Naive thymus-derived CD4-positive, alpha-beta T cell (primary cell): ENCODE measurements at regions not wholly inside any gene's neighbourhood (a gene's known extent, or its start where the extent isn't known, plus 50 kb on each side); places are given as distances from the start of the nearest gene placed in this dataset.
A peak's percentile ranks its signal among the peaks of the same experiment; 100 is the strongest.

Experiments
- ATAC-seq: fragments of 150-1000 bp; cut with Tn5 transposase; 2 replicates; pipeline ENCODE4 v1.10.0; 2021; ENCODE audit warnings: mild to moderate bottlenecking, moderate library complexity
- CTCF ChIA-PET: fragments of 350-600 bp; sonication (Branson Sonifier 250); formaldehyde crosslinking; loops from one replicate; lab custom pipeline; 2021; ENCODE audit warnings: antibody characterized with exemption; lab: Charles Lee
- POLR2A ChIA-PET: fragments of 350-600 bp; sonication (Branson Sonifier 250); formaldehyde crosslinking; loops from one replicate; lab custom pipeline; 2021; ENCODE audit warnings: antibody characterized with exemption, inconsistent platforms; lab: Charles Lee
- DNase-seq, 9 donors: peaks; one replicate each; pipeline versions ENCODE4 v3.0.0 to v3.0.0-alpha.2; 2020 to 2022; ENCODE audit warnings: mixed read lengths in 1 of 9
- H3K27ac ChIP-seq: one replicate; pipeline ENCODE4 v1.7.0; 2013; ENCODE audit warnings: mild to moderate bottlenecking, low read depth, low read length, moderate library complexity
- H3K27me3 ChIP-seq, 2 donors: one replicate each; pipeline ENCODE4 v1.7.0; 2013; ENCODE audit warnings: low read length in 2 of 2, mild to moderate bottlenecking in 2 of 2, moderate library complexity in 2 of 2; ENCODE audit not compliant: control insufficient read depth in 2 of 2, insufficient read depth in 2 of 2
- H3K36me3 ChIP-seq, 3 experiments: 1 replicate in 2 of 3; 2 replicates in 1 of 3; pipeline ENCODE4 v1.7.0; 2013; ENCODE audit warnings: low read length in 3 of 3, mild to moderate bottlenecking in 3 of 3, moderate library complexity in 1 of 3; ENCODE audit not compliant: insufficient read depth in 3 of 3, control insufficient read depth in 2 of 3
- H3K4me1 ChIP-seq, 2 donors: one replicate each; pipeline ENCODE4 v1.7.0; 2013; ENCODE audit warnings: low read length in 2 of 2, mild to moderate bottlenecking in 2 of 2, moderate library complexity in 1 of 2; ENCODE audit not compliant: control insufficient read depth in 2 of 2, insufficient read depth in 2 of 2
- H3K4me3 ChIP-seq: 2 replicates; pipeline ENCODE4 v1.7.0; 2013; ENCODE audit warnings: mild to moderate bottlenecking, low read length
- H3K9me3 ChIP-seq, 3 experiments: 1 replicate in 2 of 3; 2 replicates in 1 of 3; pipeline ENCODE4 v1.7.0; 2013; ENCODE audit warnings: low read length in 3 of 3; ENCODE audit not compliant: control insufficient read depth in 2 of 3
- H3K27ac Mint-ChIP-seq, 9 donors: one replicate each; pipeline ENCODE4 v1.8.0; 2020 to 2022; ENCODE audit warnings: mixed read lengths in 9 of 9, mild to moderate bottlenecking in 8 of 9, moderate library complexity in 5 of 9, inconsistent platforms in 2 of 9
- H3K27me3 Mint-ChIP-seq, 5 donors: one replicate each; pipeline ENCODE4 v1.8.0; 2021 to 2022; ENCODE audit warnings: mixed read lengths in 5 of 5, mild to moderate bottlenecking in 1 of 5
- H3K36me3 Mint-ChIP-seq, 5 donors: one replicate each; pipeline ENCODE4 v1.8.0; 2020 to 2022; ENCODE audit warnings: mixed read lengths in 5 of 5, mild to moderate bottlenecking in 3 of 5, inconsistent platforms in 1 of 5
- H3K4me1 Mint-ChIP-seq, 7 donors: one replicate each; pipeline ENCODE4 v1.8.0; 2020 to 2022; ENCODE audit warnings: mixed read lengths in 7 of 7, mild to moderate bottlenecking in 3 of 7, inconsistent platforms in 1 of 7
- H3K4me3 Mint-ChIP-seq, 10 donors: one replicate each; pipeline ENCODE4 v1.8.0; 2020 to 2022; ENCODE audit warnings: mild to moderate bottlenecking in 10 of 10, mixed read lengths in 10 of 10, moderate library complexity in 6 of 10, inconsistent platforms in 2 of 10
- H3K9me3 Mint-ChIP-seq, 11 donors: one replicate each; pipeline ENCODE4 v1.8.0; 2020 to 2022; ENCODE audit warnings: mixed read lengths in 11 of 11, mild to moderate bottlenecking in 4 of 11, inconsistent platforms in 1 of 11, moderate library complexity in 1 of 11
- intact Hi-C, 2 donors: fragments of 100-400 bp; cut with micrococcal nuclease; formaldehyde crosslinking; loops; one replicate each; pipeline ENCODE4 v1.15.1; 2023

GRCh38 chr2:100699131-100699530 is 120.8 kb upstream of the NPAS2 start:
- CTCF ChIA-PET: no interaction called here
- no peak overlapping the region for H3K4me3 Mint-ChIP-seq
- peaks cover 7 to 65% (median 28%) of the 10 kb centered on the region in 11 donors for H3K9me3 Mint-ChIP-seq
- H3K4me1 Mint-ChIP-seq: peaks cover 4 to 25% (median 20%) of the 10 kb centered on the region in 7 donors
- DNase-seq: no peak
- H3K27ac Mint-ChIP-seq: no peak overlapping the region
- no peak for ATAC-seq
- H3K9me3 ChIP-seq: peaks cover 0 to 9% (median 0%) of the 10 kb centered on the region in 3 experiments
- H3K36me3 Mint-ChIP-seq: peaks cover 0 to 8% (median 4%) of the 10 kb centered on the region in 5 donors
- peaks cover 3 to 6% of the 10 kb centered on the region in 2 donors for H3K4me1 ChIP-seq
- no peak overlapping the region for H3K27ac ChIP-seq
- POLR2A ChIA-PET: no interaction called here
- no peak overlapping the region for H3K4me3 ChIP-seq
- H3K27me3 Mint-ChIP-seq: peaks cover 0 to 5% (median 0%) of the 10 kb centered on the region in 5 donors
- H3K27me3 ChIP-seq: no peaks in the 10 kb centered on the region
- no peaks in the 10 kb centered on the region for H3K36me3 ChIP-seq
- intact Hi-C loops: no loop called here

GRCh38 chr2:100702438-100703109 is 117.4 kb upstream of the NPAS2 start:
- no peaks in the 10 kb centered on the region for H3K9me3 ChIP-seq
- H3K36me3 ChIP-seq: no peaks in the 10 kb centered on the region
- peaks cover 10 to 58% (median 49%) of the 10 kb centered on the region in 7 donors for H3K4me1 Mint-ChIP-seq
- H3K27me3 ChIP-seq: no peaks in the 10 kb centered on the region
- no peak for ATAC-seq
- peak overlapping the region in 2 of 9 donors; percentile 7 to 68 for H3K27ac Mint-ChIP-seq
- peaks cover 0 to 5% (median 0%) of the 10 kb centered on the region in 5 donors for H3K27me3 Mint-ChIP-seq
- no peak overlapping the region for H3K4me3 ChIP-seq
- ChIA-PET POLR2A (no interaction called here), CTCF (no interaction called here)
- peaks cover 2 to 36% (median 10%) of the 10 kb centered on the region in 11 donors for H3K9me3 Mint-ChIP-seq
- no peak for DNase-seq
- H3K27ac ChIP-seq: no peak overlapping the region
- peaks cover 0 to 5% (median 0%) of the 10 kb centered on the region in 5 donors for H3K36me3 Mint-ChIP-seq
- H3K4me1 ChIP-seq: peaks cover 3 to 20% of the 10 kb centered on the region in 2 donors
- no peak overlapping the region for H3K4me3 Mint-ChIP-seq
- intact Hi-C loops: no loop called here

GRCh38 chr2:100703213-100703612 is 116.7 kb upstream of the NPAS2 start:
- intact Hi-C loops: no loop called here
- peaks cover 0 to 5% (median 0%) of the 10 kb centered on the region in 5 donors for H3K36me3 Mint-ChIP-seq
- no peaks in the 10 kb centered on the region for H3K27me3 ChIP-seq
- peak overlapping the region in 7 of 9 donors; percentile 1 to 72 (median 57) for H3K27ac Mint-ChIP-seq
- H3K4me1 ChIP-seq: peaks cover 3 to 27% of the 10 kb centered on the region in 2 donors
- H3K36me3 ChIP-seq: no peaks in the 10 kb centered on the region
- H3K4me3 Mint-ChIP-seq: peak overlapping the region in 5 of 10 donors; percentile 15 to 52 (median 19)
- no peak overlapping the region for H3K4me3 ChIP-seq
- peaks cover 0 to 5% (median 0%) of the 10 kb centered on the region in 5 donors for H3K27me3 Mint-ChIP-seq
- DNase-seq: no peak
- no peak for ATAC-seq
- CTCF ChIA-PET: no interaction called here
- peaks cover 2 to 30% (median 7%) of the 10 kb centered on the region in 11 donors for H3K9me3 Mint-ChIP-seq
- H3K4me1 Mint-ChIP-seq: peaks cover 14 to 65% (median 55%) of the 10 kb centered on the region in 7 donors
- H3K27ac ChIP-seq: no peak overlapping the region
- H3K9me3 ChIP-seq: no peaks in the 10 kb centered on the region
- POLR2A ChIA-PET: no interaction called here

GRCh38 chr2:100703739-100704138 is 116.2 kb upstream of the NPAS2 start:
- Mint-ChIP-seq H3K27ac (peak overlapping the region in 8 of 9 donors; percentile 1 to 72 (median 48)), H3K9me3 (peaks cover 0 to 25% (median 4%) of the 10 kb centered on the region in 11 donors), H3K4me1 (peaks cover 14 to 70% (median 60%) of the 10 kb centered on the region in 7 donors), H3K4me3 (peak overlapping the region in 6 of 10 donors; percentile 13 to 52 (median 18)), H3K27me3 (peaks cover 0 to 5% (median 0%) of the 10 kb centered on the region in 5 donors), H3K36me3 (peaks cover 0 to 5% (median 0%) of the 10 kb centered on the region in 5 donors)
- H3K4me1 ChIP-seq: peaks cover 3 to 31% of the 10 kb centered on the region in 2 donors
- H3K4me3 ChIP-seq: no peak overlapping the region
- ATAC-seq (no peak), DNase-seq (peak in 1 of 9 donors; percentile 7)
- no peaks in the 10 kb centered on the region for H3K36me3 ChIP-seq
- POLR2A ChIA-PET: interaction anchor here (1.2 kb wide), 1 partner anchor 62 kb away, joined by 4 read pairs; no protein-coding TSS in a partner anchor
- CTCF ChIA-PET: interaction anchor here (0.7 kb wide), 1 partner anchor 94 kb away, joined by 3 read pairs; no protein-coding TSS in a partner anchor
- H3K27me3 ChIP-seq: no peaks in the 10 kb centered on the region
- H3K27ac ChIP-seq: no peak overlapping the region
- intact Hi-C loops: no loop called here
- no peaks in the 10 kb centered on the region for H3K9me3 ChIP-seq

GRCh38 chr2:100704156-100704555 is 115.8 kb upstream of the NPAS2 start:
- H3K4me3 ChIP-seq: no peak overlapping the region
- DNase-seq: no peak

GRCh38 chr2:100704711-100705110 is 115.2 kb upstream of the NPAS2 start:
- Histone ChIP-seq H3K4me1 (peaks cover 3 to 35% of the 10 kb centered on the region in 2 donors), H3K9me3 (no peaks in the 10 kb centered on the region), H3K27me3 (no peaks in the 10 kb centered on the region), H3K36me3 (no peaks in the 10 kb centered on the region), H3K4me3 (no peak overlapping the region), H3K27ac (no peak overlapping the region)
- Mint-ChIP-seq H3K4me3 (peak overlapping the region in 1 of 10 donors; percentile 12), H3K9me3 (peaks cover 0 to 15% (median 4%) of the 10 kb centered on the region in 11 donors), H3K27ac (peak overlapping the region in 3 of 9 donors; percentile 1 to 42 (median 32)), H3K4me1 (peaks cover 14 to 76% (median 65%) of the 10 kb centered on the region in 7 donors), H3K36me3 (peaks cover 0 to 5% (median 0%) of the 10 kb centered on the region in 5 donors), H3K27me3 (peaks cover 0 to 5% (median 0%) of the 10 kb centered on the region in 5 donors)
- CTCF ChIA-PET: interaction anchor here (1.0 kb wide), 1 partner anchor 74 kb away, joined by 3 read pairs; no protein-coding TSS in a partner anchor
- ATAC-seq (no peak), DNase-seq (no peak)
- POLR2A ChIA-PET: interaction anchor here (1.0 to 1.2 kb wide), 2 partner anchors 20 to 63 kb away, joined by 4 read pairs; no protein-coding TSS in a partner anchor
- intact Hi-C loops: no loop called here

More at GRCh38 chr2:100704156-100704555, 115.8 kb upstream of the NPAS2 start:
- Mint-ChIP-seq H3K36me3 (peaks cover 0 to 5% (median 0%) of the 10 kb centered on the region in 5 donors), H3K27me3 (peaks cover 0 to 5% (median 0%) of the 10 kb centered on the region in 5 donors), H3K4me1 (peaks cover 14 to 73% (median 61%) of the 10 kb centered on the region in 7 donors), H3K4me3 (peak overlapping the region in 1 of 10 donors; percentile 52), H3K27ac (peak overlapping the region in 5 of 9 donors; percentile 1 to 72 (median 66)), H3K9me3 (peaks cover 0 to 20% (median 4%) of the 10 kb centered on the region in 11 donors)
- Histone ChIP-seq H3K9me3 (no peaks in the 10 kb centered on the region), H3K27ac (no peak overlapping the region), H3K36me3 (no peaks in the 10 kb centered on the region), H3K27me3 (no peaks in the 10 kb centered on the region), H3K4me1 (peaks cover 3 to 31% of the 10 kb centered on the region in 2 donors)
- ChIA-PET CTCF (interaction anchor here (0.7 kb wide), 1 partner anchor 95 kb away, joined by 3 read pairs; no protein-coding TSS in a partner anchor), POLR2A (interaction anchor here (1.0 to 1.2 kb wide), 2 partner anchors 20 to 62 kb away, joined by 4 read pairs; no protein-coding TSS in a partner anchor)
- intact Hi-C loops: no loop called here
- no peak for ATAC-seq
